Activated T-helper 2 cell treated with anti-CD3 and anti-CD28 coated beads, Interferon-gamma antibody, Interleukin-2, Interleukin-4, amounts not matched to agents 10 μg/mL and 5 μg/mL and 100 μg/mL, durations not matched to agents 14 hours and 24 hours and 36 hours (primary cell): ENCODE measurements at regions not wholly inside any gene's neighbourhood (a gene's known extent, or its start where the extent isn't known, plus 50 kb on each side); places are given as distances from the start of the nearest gene placed in this dataset.

Experiments used
- DNase-seq: peaks from one replicate; pipeline ENCODE4 v3.0.0; 2021; ENCODE audit warnings: low spot score
- H3K27ac Mint-ChIP-seq: one replicate; pipeline ENCODE4 v1.8.0; 2021; ENCODE audit warnings: mixed read lengths
- H3K27me3 Mint-ChIP-seq: one replicate; pipeline ENCODE4 v1.8.0; 2021; ENCODE audit warnings: low read depth, mixed read lengths
- H3K36me3 Mint-ChIP-seq: one replicate; pipeline ENCODE4 v1.8.0; 2021; ENCODE audit warnings: low read depth, mixed read lengths
- H3K4me1 Mint-ChIP-seq: one replicate; pipeline ENCODE4 v1.8.0; 2021; ENCODE audit warnings: low read depth, mixed read lengths
- H3K4me3 Mint-ChIP-seq: one replicate; pipeline ENCODE4 v1.8.0; 2021; ENCODE audit warnings: low read depth, mild to moderate bottlenecking, moderate library complexity, mixed read lengths
- H3K9me3 Mint-ChIP-seq: one replicate; pipeline ENCODE4 v1.8.0; 2021; ENCODE audit warnings: mixed read lengths
- intact Hi-C: fragments of 100-400 bp; cut with micrococcal nuclease; formaldehyde crosslinking; loops from one replicate; pipeline ENCODE4 v1.15.1; 2023

GRCh38 chr6:112613410-112613809, 266.3 kb downstream of the RFPL4B start:
- H3K9me3 Mint-ChIP-seq, result peaks cover 11% of the 10 kb centered on the region
- no peaks in the 10 kb centered on the region for H3K36me3 Mint-ChIP-seq
- no peak for DNase-seq
- no peaks in the 10 kb centered on the region for H3K27me3 Mint-ChIP-seq
- no peak overlapping the region for H3K4me3 Mint-ChIP-seq
- H3K27ac Mint-ChIP-seq, result no peak overlapping the region
- intact Hi-C loops, result no loop called here
- H3K4me1 Mint-ChIP-seq, result no peaks in the 10 kb centered on the region

- no peak overlapping the region for H3K4me3 Mint-ChIP-seq
- no peak for DNase-seq
- no peaks in the 10 kb centered on the region for H3K27me3 Mint-ChIP-seq
- H3K4me1 Mint-ChIP-seq, result no peaks in the 10 kb centered on the region
- no peaks in the 10 kb centered on the region for H3K36me3 Mint-ChIP-seq
- H3K27ac Mint-ChIP-seq, result no peak overlapping the region
- intact Hi-C loops, result no loop called here
- H3K9me3 Mint-ChIP-seq, result no peaks in the 10 kb centered on the region
Observed at GRCh38 chr6:112618849-112619248, 271.7 kb downstream of the RFPL4B start.

GRCh38 chr6:112620812-112621569, 273.9 kb downstream of the RFPL4B start:
- no peaks in the 10 kb centered on the region for H3K9me3 Mint-ChIP-seq
- no peaks in the 10 kb centered on the region for H3K27me3 Mint-ChIP-seq
- no peak for DNase-seq
- H3K27ac Mint-ChIP-seq, result no peak overlapping the region
- no peaks in the 10 kb centered on the region for H3K4me1 Mint-ChIP-seq
- no peak overlapping the region for H3K4me3 Mint-ChIP-seq
- H3K36me3 Mint-ChIP-seq, result no peaks in the 10 kb centered on the region
- intact Hi-C loops, result no loop called here

GRCh38 chr6:112622036-112622435, 274.9 kb downstream of the RFPL4B start:
- no peaks in the 10 kb centered on the region for H3K27me3 Mint-ChIP-seq
- no peak overlapping the region for H3K27ac Mint-ChIP-seq
- H3K9me3 Mint-ChIP-seq, result no peaks in the 10 kb centered on the region
- H3K4me1 Mint-ChIP-seq, result no peaks in the 10 kb centered on the region
- no peak for DNase-seq
- H3K36me3 Mint-ChIP-seq, result no peaks in the 10 kb centered on the region
- intact Hi-C loops, result no loop called here
- H3K4me3 Mint-ChIP-seq, result no peak overlapping the region

GRCh38 chr6:112626468-112627082, 279.4 kb downstream of the RFPL4B start:
- intact Hi-C loops, result no loop called here
- Mint-ChIP-seq H3K36me3 (no peaks in the 10 kb centered on the region), H3K4me1 (no peaks in the 10 kb centered on the region), H3K4me3 (no peak overlapping the region), H3K27ac (no peak overlapping the region), H3K27me3 (no peaks in the 10 kb centered on the region), H3K9me3 (no peaks in the 10 kb centered on the region)
- no peak for DNase-seq

GRCh38 chr6:112634376-112634775, 287.2 kb downstream of the RFPL4B start:
- intact Hi-C loops, result no loop called here

GRCh38 chr6:112636650-112637262, 289.6 kb downstream of the RFPL4B start:
- no peaks in the 10 kb centered on the region for H3K27me3 Mint-ChIP-seq
- H3K27ac Mint-ChIP-seq, result no peak overlapping the region
- H3K36me3 Mint-ChIP-seq, result no peaks in the 10 kb centered on the region
- intact Hi-C loops, result no loop called here
- no peaks in the 10 kb centered on the region for H3K4me1 Mint-ChIP-seq
- no peaks in the 10 kb centered on the region for H3K9me3 Mint-ChIP-seq
- H3K4me3 Mint-ChIP-seq, result no peak overlapping the region
- no peak for DNase-seq

More at GRCh38 chr6:112634376-112634775, 287.2 kb downstream of the RFPL4B start:
- Mint-ChIP-seq H3K4me1 (no peaks in the 10 kb centered on the region), H3K27me3 (no peaks in the 10 kb centered on the region), H3K4me3 (no peak overlapping the region), H3K36me3 (no peaks in the 10 kb centered on the region), H3K27ac (no peak overlapping the region), H3K9me3 (no peaks in the 10 kb centered on the region)
- no peak for DNase-seq

GRCh38 chr6:112639391-112639831, 292.3 kb downstream of the RFPL4B start:
- Mint-ChIP-seq H3K9me3 (no peaks in the 10 kb centered on the region), H3K27me3 (no peaks in the 10 kb centered on the region), H3K27ac (no peak overlapping the region), H3K36me3 (no peaks in the 10 kb centered on the region), H3K4me1 (no peaks in the 10 kb centered on the region), H3K4me3 (no peak overlapping the region)
- DNase-seq, result no peak
- intact Hi-C loops, result no loop called here

GRCh38 chr6:112640891-112641290, 293.8 kb downstream of the RFPL4B start:
- Mint-ChIP-seq H3K27ac (no peak overlapping the region), H3K9me3 (no peaks in the 10 kb centered on the region), H3K4me1 (no peaks in the 10 kb centered on the region), H3K36me3 (no peaks in the 10 kb centered on the region), H3K4me3 (no peak overlapping the region), H3K27me3 (no peaks in the 10 kb centered on the region)
- no peak for DNase-seq
- intact Hi-C loops, result no loop called here

GRCh38 chr6:112649853-112650252, 302.7 kb downstream of the RFPL4B start:
- Mint-ChIP-seq H3K27ac (no peak overlapping the region), H3K9me3 (no peaks in the 10 kb centered on the region), H3K4me1 (no peaks in the 10 kb centered on the region), H3K4me3 (no peak overlapping the region), H3K27me3 (no peaks in the 10 kb centered on the region), H3K36me3 (no peaks in the 10 kb centered on the region)
- intact Hi-C loops, result no loop called here
- no peak for DNase-seq

GRCh38 chr6:112651239-112651638, 304.1 kb downstream of the RFPL4B start:
- intact Hi-C loops, result no loop called here
- no peak overlapping the region for H3K4me3 Mint-ChIP-seq
- H3K4me1 Mint-ChIP-seq, result no peaks in the 10 kb centered on the region
- H3K27ac Mint-ChIP-seq, result no peak overlapping the region
- no peaks in the 10 kb centered on the region for H3K27me3 Mint-ChIP-seq
- H3K36me3 Mint-ChIP-seq, result no peaks in the 10 kb centered on the region
- H3K9me3 Mint-ChIP-seq, result no peaks in the 10 kb centered on the region
- DNase-seq, result no peak

GRCh38 chr6:112659912-112660311, 312.8 kb downstream of the RFPL4B start:
- Mint-ChIP-seq H3K4me1 (no peaks in the 10 kb centered on the region), H3K27me3 (no peaks in the 10 kb centered on the region), H3K9me3 (no peaks in the 10 kb centered on the region), H3K36me3 (no peaks in the 10 kb centered on the region), H3K27ac (no peak overlapping the region), H3K4me3 (no peak overlapping the region)
- DNase-seq, result no peak
- intact Hi-C loops, result no loop called here

- no peaks in the 10 kb centered on the region for H3K4me1 Mint-ChIP-seq
- intact Hi-C loops, result no loop called here
- H3K4me3 Mint-ChIP-seq, result no peak overlapping the region
Observed at GRCh38 chr6:112660626-112661025, 313.5 kb downstream of the RFPL4B start.

More at GRCh38 chr6:112660626-112661025, 313.5 kb downstream of the RFPL4B start:
- H3K27ac Mint-ChIP-seq, result no peak overlapping the region
- H3K36me3 Mint-ChIP-seq, result no peaks in the 10 kb centered on the region
- no peak for DNase-seq
- no peaks in the 10 kb centered on the region for H3K27me3 Mint-ChIP-seq
- H3K9me3 Mint-ChIP-seq, result no peaks in the 10 kb centered on the region
